OCI-LY1 (cell line): ENCODE measurements at regions not wholly inside any gene's neighbourhood (a gene's known extent, or its start where the extent isn't known, plus 50 kb on each side); places are given as distances from the start of the nearest gene placed in this dataset.

ENCODE experiments used
- CTCF ChIP-seq: fragments of 200-600 bp; sonication (generic), shearing (Covaris generic); IDR thresholded peaks from 2 replicates; pipeline ENCODE4 v1.5.1; 2017; ENCODE audit warnings: mild to moderate bottlenecking, antibody characterized with exemption, low read length, moderate library complexity, mixed read lengths
- EZH2 ChIP-seq: fragments of 200-600 bp; sonication (generic), shearing (Covaris generic); IDR thresholded peaks from 2 replicates; pipeline ENCODE4 v1.8.0; 2017; ENCODE audit warnings: borderline replicate concordance, mixed run types, mild to moderate bottlenecking, antibody characterized with exemption, low read length, moderate library complexity, mixed read lengths

- TF ChIP-seq CTCF (no peak), EZH2 (no peak)
Measured at GRCh38 chr17:72427761-72428109, 306.9 kb downstream of the SOX9 start.
